Activated CD8-positive, alpha-beta T cell treated with anti-CD3 and anti-CD28 coated beads, Interleukin-2, amount 10 ng/mL, durations not matched to agents 7 days and 5 days (primary cell): ENCODE measurements at regions not wholly inside any gene's neighbourhood (a gene's known extent, or its start where the extent isn't known, plus 50 kb on each side); places are given as distances from the start of the nearest gene placed in this dataset.
"Not testable (repeated sequence)": the region's sequence is repeated elsewhere in the genome, so short reads cannot be mapped to it uniquely, and the experiment has no call there.

Experiments used
- ATAC-seq: fragments of 150-1000 bp; cut with Tn5 transposase; one replicate; pipeline ENCODE4 v1.10.0; 2021; ENCODE audit warnings: moderate library complexity
- CTCF ChIA-PET: fragments of 350-600 bp; sonication (Branson Sonifier 250); formaldehyde crosslinking; loops from one replicate; lab custom pipeline; 2021; ENCODE audit warnings: antibody characterized with exemption; lab: Charles Lee
- POLR2A ChIA-PET: fragments of 350-600 bp; sonication (Branson Sonifier 250); formaldehyde crosslinking; loops from one replicate; lab custom pipeline; 2021; ENCODE audit warnings: antibody characterized with exemption; lab: Charles Lee
- DNase-seq: peaks from one replicate; pipeline ENCODE4 v3.0.0-alpha.2; 2020
- H3K27ac Mint-ChIP-seq: one replicate; pipeline ENCODE4 v1.8.0; 2021; ENCODE audit warnings: mild to moderate bottlenecking, mixed read lengths
- H3K27me3 Mint-ChIP-seq: one replicate; pipeline ENCODE4 v1.8.0; 2021; ENCODE audit warnings: low read depth, mixed read lengths
- H3K36me3 Mint-ChIP-seq: one replicate; pipeline ENCODE4 v1.8.0; 2021; ENCODE audit warnings: low read depth, mixed read lengths
- H3K4me1 Mint-ChIP-seq: one replicate; pipeline ENCODE4 v1.8.0; 2021; ENCODE audit warnings: low read depth, mixed read lengths
- H3K4me3 Mint-ChIP-seq: one replicate; pipeline ENCODE4 v1.8.0; 2021; ENCODE audit warnings: mild to moderate bottlenecking, mixed read lengths
- H3K9me3 Mint-ChIP-seq: one replicate; pipeline ENCODE4 v1.8.0; 2022; ENCODE audit warnings: mixed read lengths; ENCODE audit not compliant: insufficient read depth

GRCh38 chr5:20797216-20797615 lies 809.2 kb upstream of the CDH18 start:
- ATAC-seq, DNase-seq, H3K27ac Mint-ChIP-seq, H3K9me3 Mint-ChIP-seq, H3K27me3 Mint-ChIP-seq, H3K36me3 Mint-ChIP-seq, POLR2A ChIA-PET, H3K4me3 Mint-ChIP-seq, H3K4me1 Mint-ChIP-seq, CTCF ChIA-PET: not testable (repeated sequence)

- ATAC-seq, DNase-seq, H3K4me3 Mint-ChIP-seq, H3K9me3 Mint-ChIP-seq, H3K4me1 Mint-ChIP-seq, H3K27ac Mint-ChIP-seq, POLR2A ChIA-PET, H3K36me3 Mint-ChIP-seq, CTCF ChIA-PET, H3K27me3 Mint-ChIP-seq: not testable (repeated sequence)
These were observed 796.8 kb upstream of the CDH18 start for GRCh38 chr5:20784755-20785154.

- POLR2A ChIA-PET, H3K36me3 Mint-ChIP-seq, H3K27ac Mint-ChIP-seq, H3K4me1 Mint-ChIP-seq, H3K9me3 Mint-ChIP-seq, H3K27me3 Mint-ChIP-seq, DNase-seq, H3K4me3 Mint-ChIP-seq, CTCF ChIA-PET, ATAC-seq: not testable (repeated sequence)
These were observed 795.5 kb upstream of the CDH18 start for GRCh38 chr5:20783484-20783883.

- H3K27ac Mint-ChIP-seq, H3K9me3 Mint-ChIP-seq, ATAC-seq, POLR2A ChIA-PET, H3K36me3 Mint-ChIP-seq, H3K27me3 Mint-ChIP-seq, H3K4me3 Mint-ChIP-seq, H3K4me1 Mint-ChIP-seq, CTCF ChIA-PET, DNase-seq: not testable (repeated sequence)
These were observed 783.3 kb upstream of the CDH18 start for GRCh38 chr5:20771338-20771737.

- not testable (repeated sequence) for H3K27me3 Mint-ChIP-seq, H3K36me3 Mint-ChIP-seq, ATAC-seq
These were observed 777.1 kb upstream of the CDH18 start for GRCh38 chr5:20765074-20765473.

GRCh38 chr5:20759459-20759858 lies 771.5 kb upstream of the CDH18 start:
- H3K27me3 Mint-ChIP-seq, H3K36me3 Mint-ChIP-seq, H3K4me1 Mint-ChIP-seq, ATAC-seq, H3K27ac Mint-ChIP-seq, H3K4me3 Mint-ChIP-seq, DNase-seq, H3K9me3 Mint-ChIP-seq, CTCF ChIA-PET, POLR2A ChIA-PET: not testable (repeated sequence)

More at GRCh38 chr5:20765074-20765473, 777.1 kb upstream of the CDH18 start:
- CTCF ChIA-PET, H3K27ac Mint-ChIP-seq, H3K4me1 Mint-ChIP-seq, POLR2A ChIA-PET, H3K9me3 Mint-ChIP-seq, H3K4me3 Mint-ChIP-seq, DNase-seq: not testable (repeated sequence)

- H3K4me3 Mint-ChIP-seq, ATAC-seq, DNase-seq, H3K27ac Mint-ChIP-seq, H3K36me3 Mint-ChIP-seq, POLR2A ChIA-PET, H3K27me3 Mint-ChIP-seq, CTCF ChIA-PET, H3K4me1 Mint-ChIP-seq, H3K9me3 Mint-ChIP-seq: not testable (repeated sequence)
These were observed 764.2 kb upstream of the CDH18 start for GRCh38 chr5:20752179-20752578.

- CTCF ChIA-PET, H3K4me3 Mint-ChIP-seq, H3K36me3 Mint-ChIP-seq, DNase-seq, ATAC-seq, H3K4me1 Mint-ChIP-seq, H3K27ac Mint-ChIP-seq, H3K9me3 Mint-ChIP-seq, POLR2A ChIA-PET, H3K27me3 Mint-ChIP-seq: not testable (repeated sequence)
These were observed 747.7 kb upstream of the CDH18 start for GRCh38 chr5:20735715-20736114.

GRCh38 chr5:20732223-20732622 lies 744.2 kb upstream of the CDH18 start:
- H3K27ac Mint-ChIP-seq, DNase-seq, H3K36me3 Mint-ChIP-seq, CTCF ChIA-PET, H3K4me1 Mint-ChIP-seq, ATAC-seq, POLR2A ChIA-PET, H3K27me3 Mint-ChIP-seq, H3K9me3 Mint-ChIP-seq, H3K4me3 Mint-ChIP-seq: not testable (repeated sequence)

- DNase-seq, CTCF ChIA-PET, ATAC-seq, H3K27me3 Mint-ChIP-seq, H3K4me3 Mint-ChIP-seq, H3K4me1 Mint-ChIP-seq, H3K9me3 Mint-ChIP-seq, POLR2A ChIA-PET, H3K36me3 Mint-ChIP-seq, H3K27ac Mint-ChIP-seq: not testable (repeated sequence)
These were observed 733.3 kb upstream of the CDH18 start for GRCh38 chr5:20721286-20721685.

- POLR2A ChIA-PET, H3K4me1 Mint-ChIP-seq, CTCF ChIA-PET, H3K36me3 Mint-ChIP-seq, ATAC-seq, H3K27me3 Mint-ChIP-seq, H3K9me3 Mint-ChIP-seq, DNase-seq, H3K4me3 Mint-ChIP-seq, H3K27ac Mint-ChIP-seq: not testable (repeated sequence)
These were observed 723.6 kb upstream of the CDH18 start for GRCh38 chr5:20711520-20712155.

GRCh38 chr5:20707634-20708033 lies 719.6 kb upstream of the CDH18 start:
- CTCF ChIA-PET, H3K36me3 Mint-ChIP-seq, H3K4me3 Mint-ChIP-seq, H3K4me1 Mint-ChIP-seq, POLR2A ChIA-PET, H3K9me3 Mint-ChIP-seq, DNase-seq, H3K27me3 Mint-ChIP-seq, ATAC-seq, H3K27ac Mint-ChIP-seq: not testable (repeated sequence)

- DNase-seq (no peak), ATAC-seq (no peak)
- no peaks in the 10 kb centered on the region for H3K36me3 Mint-ChIP-seq
- peaks cover 1% of the 10 kb centered on the region for H3K9me3 Mint-ChIP-seq
- ChIA-PET CTCF (no interaction called here), POLR2A (no interaction called here)
- no peak overlapping the region for H3K4me3 Mint-ChIP-seq
- H3K27ac Mint-ChIP-seq = no peak overlapping the region
- no peaks in the 10 kb centered on the region for H3K27me3 Mint-ChIP-seq
- H3K4me1 Mint-ChIP-seq = no peaks in the 10 kb centered on the region
These were observed 706.1 kb upstream of the CDH18 start for GRCh38 chr5:20694121-20694520.
